ENCODE measurements at regions not wholly inside any gene's neighbourhood (a gene's known extent, or its start where the extent isn't known, plus 50 kb on each side); places are given as distances from the start of the nearest gene placed in this dataset.

GRCh38 chr5:18397891-18398290 is 763.6 kb downstream of the TAF11L14 start:
- TF ChIP-seq CTCF (IDR thresholded peaks at IDR 0.05; ENCODE audit: insufficient read depth, low read length) (no peak), POLR2AphosphoS5 (IDR thresholded peaks at IDR 0.05; ENCODE audit: low read depth) (no peak), REST (IDR thresholded peaks at IDR 0.05; ENCODE audit: insufficient replicate concordance, low read depth) (no peak), SPI1 (IDR thresholded peaks at IDR 0.05; ENCODE audit: borderline replicate concordance, low read depth) (no peak), GABPA (IDR thresholded peaks at IDR 0.05; ENCODE audit: low read depth) (no peak)

Measured in HL-60 (cell line).